Activated CD4-positive, CD25-positive, alpha-beta regulatory T cell treated with anti-CD3 and anti-CD28 coated beads, Interleukin-2, amount 50 U/mL, for 24 hours (primary cell): ENCODE measurements at regions not wholly inside any gene's neighbourhood (a gene's known extent, or its start where the extent isn't known, plus 50 kb on each side); places are given as distances from the start of the nearest gene placed in this dataset.
"Not testable (repeated sequence)": the region's sequence is repeated elsewhere in the genome, so short reads cannot be mapped to it uniquely, and the experiment has no call there.

Source experiments
- ATAC-seq, 2 donors: fragments of 150-1000 bp; cut with Tn5 transposase; one replicate each; pipeline ENCODE4 v1.10.0; 2021; ENCODE audit warnings: mild to moderate bottlenecking in 1 of 2, moderate library complexity in 1 of 2

DNA sequence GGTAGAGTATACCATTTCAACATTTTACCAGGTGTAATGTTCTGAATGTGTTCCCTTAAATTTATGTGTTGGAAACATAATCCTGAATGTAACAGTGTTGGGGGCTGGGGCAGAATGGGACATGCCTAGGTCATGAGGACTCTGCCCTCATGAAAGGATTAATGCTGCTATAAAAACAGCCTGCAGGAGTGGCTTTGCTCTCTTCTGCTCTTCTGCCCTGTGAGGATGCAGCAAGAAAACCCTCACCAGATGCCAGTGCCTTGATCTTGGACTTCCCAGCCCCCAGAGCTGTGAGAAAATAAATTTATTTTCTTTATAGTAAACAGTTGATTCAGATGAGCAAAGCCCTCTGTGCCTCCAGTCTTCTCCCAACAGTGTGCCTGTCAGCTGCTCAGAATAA, 326.0 kb upstream of the ONECUT1 start:
- ATAC-seq, result no peak

DNA sequence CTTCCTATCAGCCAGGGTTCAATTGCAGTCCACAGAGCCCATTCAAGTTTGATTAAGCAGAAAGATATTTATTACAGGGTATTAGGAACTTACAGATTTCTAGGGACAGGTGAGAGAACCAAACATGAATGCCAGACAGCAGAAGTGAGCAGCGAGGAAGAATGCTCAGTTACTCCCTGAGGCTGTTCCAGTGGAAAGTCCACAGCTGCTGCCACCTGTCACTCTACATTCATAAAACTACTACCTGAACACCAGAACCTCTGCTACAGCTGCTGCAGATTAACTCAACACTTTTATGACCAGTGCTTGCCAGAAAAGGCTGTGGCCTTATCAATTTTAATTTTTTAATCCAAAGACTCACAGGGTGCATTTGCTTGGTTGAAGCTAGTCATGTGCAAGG, 325.4 kb upstream of the ONECUT1 start:
- no peak for ATAC-seq

DNA sequence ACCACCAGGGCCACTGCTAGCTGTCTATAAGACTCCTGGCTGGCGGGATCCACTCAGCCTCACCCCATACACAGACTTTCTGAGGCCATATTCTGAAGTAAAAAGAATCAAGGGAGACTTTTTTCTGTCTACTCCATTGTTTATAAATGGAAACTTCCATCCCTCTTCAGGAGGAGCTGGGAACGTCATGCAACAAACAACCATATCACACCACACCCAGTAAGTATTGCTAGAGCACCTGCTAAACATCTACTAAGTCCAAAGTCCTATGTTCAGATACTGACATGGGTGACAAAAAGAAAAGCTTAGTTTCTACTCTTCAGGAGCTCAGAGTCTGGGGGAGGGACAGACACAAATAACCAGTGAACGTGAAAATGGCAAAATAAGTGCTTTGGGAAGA, 324.8 kb upstream of the ONECUT1 start:
- ATAC-seq, result no peak

DNA sequence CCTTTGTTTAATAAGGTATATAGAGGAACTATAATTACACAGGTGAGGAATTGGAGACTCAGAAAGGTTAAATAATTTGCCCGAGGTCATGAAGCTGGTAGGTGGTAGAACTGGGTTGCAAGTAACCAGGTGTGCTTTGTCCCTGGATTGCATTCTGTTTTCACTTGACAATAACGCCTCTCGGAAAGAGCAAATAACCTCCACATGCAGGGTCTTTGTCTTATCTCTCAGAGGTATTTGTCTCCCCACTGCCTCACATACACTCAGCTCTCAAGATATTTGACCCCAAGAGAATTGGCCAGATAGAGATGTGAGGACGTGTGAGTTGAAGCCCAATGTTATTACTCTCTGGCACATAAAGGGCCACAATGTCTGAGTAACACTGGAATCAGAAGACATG, 320.9 kb upstream of the ONECUT1 start:
- ATAC-seq, result no peak

DNA sequence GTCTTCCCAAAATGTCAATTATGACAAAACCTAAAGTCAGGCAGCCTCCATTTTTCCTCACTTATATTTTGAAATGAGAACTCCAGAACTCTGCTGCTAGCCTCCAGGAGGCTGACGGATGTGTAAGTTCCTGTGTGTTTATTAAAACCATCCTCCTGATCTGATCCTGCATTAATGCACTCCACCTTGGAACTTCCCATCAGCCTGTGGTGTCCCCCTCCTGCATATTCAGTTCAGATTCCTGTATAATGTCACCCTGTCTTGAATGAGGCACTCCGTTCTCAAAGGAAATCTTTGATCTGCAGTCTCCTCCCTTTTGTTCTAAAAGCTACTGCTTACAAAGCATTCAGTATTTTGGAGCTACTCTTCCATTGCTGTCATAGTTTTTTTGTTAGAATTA, 318.2 kb upstream of the ONECUT1 start:
- ATAC-seq, result no peak

DNA sequence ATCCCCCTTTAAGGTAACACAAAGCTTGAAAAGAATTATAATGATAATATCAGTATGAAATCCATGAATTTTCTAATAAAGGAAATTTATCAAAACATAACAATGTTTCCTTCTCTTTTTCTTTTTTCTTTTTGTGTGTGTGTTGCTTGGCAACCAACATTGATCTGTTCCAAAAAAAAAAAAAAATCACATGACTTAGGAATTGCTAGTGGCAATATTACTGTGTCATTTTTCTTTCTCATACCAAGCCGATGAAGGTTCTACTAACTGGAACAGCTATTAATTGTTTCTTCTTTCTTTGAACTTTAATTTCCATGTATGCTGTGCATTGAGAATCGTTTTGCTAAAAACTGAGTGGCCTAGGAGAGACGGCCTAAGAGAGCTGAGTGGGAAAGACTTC, 317.7 kb upstream of the ONECUT1 start:
- no peak for ATAC-seq

DNA sequence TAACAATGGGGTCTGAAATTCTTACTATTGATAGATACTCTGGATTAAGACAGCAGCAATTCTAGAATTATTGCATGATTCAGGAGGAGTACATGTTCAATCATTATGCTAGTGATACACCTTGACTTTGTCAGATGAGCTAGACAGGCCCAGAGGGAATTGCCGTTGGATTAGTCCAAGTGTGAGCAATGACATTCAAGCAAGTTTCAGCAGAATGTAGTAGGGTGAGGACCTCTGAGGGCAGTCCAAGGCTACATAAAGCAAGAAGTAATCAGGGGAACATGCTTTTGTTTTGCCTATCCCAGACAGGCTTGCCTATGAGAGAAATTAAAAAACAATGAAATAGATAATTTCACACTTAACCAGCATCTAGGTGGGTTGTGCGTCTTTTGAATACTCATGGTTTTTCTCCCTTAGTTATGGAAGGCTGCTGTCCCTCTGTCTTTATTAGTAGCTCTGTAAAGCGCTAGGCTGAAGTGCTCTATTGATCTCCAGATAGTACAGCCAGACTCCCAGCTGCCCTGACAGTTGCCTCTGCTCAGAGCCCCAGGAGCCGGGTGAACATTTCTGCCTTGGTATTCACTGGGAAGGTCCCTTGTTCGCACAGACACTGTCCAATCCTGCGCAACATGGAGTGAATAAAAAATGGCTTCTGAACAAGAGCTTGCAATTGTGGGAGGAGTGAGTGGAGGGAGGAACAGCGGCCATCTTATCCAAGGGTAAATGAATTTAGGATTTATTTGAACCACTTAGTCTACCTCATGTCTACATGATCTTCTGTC, 316.6 kb upstream of the ONECUT1 start:
- ATAC-seq, result no peak

DNA sequence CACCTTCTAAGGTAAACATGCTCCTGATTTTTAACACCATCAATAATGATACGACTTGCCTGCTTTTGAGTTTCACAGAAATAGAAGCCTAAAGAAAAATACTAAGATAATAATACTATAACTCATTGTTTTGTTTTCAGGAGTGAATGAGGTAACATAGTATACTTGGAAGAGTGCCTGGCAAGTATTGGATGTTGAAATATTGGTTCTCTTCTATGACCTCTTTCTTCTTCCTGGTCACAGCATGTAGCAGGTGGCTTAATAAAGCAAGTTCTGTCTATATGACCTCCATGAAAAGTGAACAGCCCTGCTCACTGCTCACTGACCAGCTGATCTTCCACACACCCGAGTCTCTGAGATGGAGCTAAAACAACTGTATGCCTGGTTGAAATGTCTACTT, 312.3 kb upstream of the ONECUT1 start:
- ATAC-seq, result no peak

DNA sequence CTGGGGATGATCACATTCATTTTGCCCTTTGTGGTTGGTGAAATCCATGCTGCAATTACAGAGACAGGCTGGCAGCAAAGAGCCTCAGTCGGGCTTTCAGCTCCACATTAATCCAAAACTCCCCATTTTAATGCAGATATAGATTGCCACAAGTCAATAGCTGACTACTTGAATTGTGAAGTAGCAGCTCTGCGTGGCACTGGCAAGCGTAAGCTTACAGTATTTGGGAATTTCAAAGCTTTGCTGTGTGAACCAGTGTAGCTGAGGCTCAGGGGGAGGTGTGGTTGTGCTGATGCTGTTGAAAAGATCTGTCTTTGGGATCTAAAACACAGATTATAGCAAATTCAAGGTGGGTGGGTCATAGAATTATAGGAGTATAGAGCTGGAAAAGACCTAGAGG, 290.3 kb upstream of the ONECUT1 start:
- ATAC-seq, result no peak

DNA sequence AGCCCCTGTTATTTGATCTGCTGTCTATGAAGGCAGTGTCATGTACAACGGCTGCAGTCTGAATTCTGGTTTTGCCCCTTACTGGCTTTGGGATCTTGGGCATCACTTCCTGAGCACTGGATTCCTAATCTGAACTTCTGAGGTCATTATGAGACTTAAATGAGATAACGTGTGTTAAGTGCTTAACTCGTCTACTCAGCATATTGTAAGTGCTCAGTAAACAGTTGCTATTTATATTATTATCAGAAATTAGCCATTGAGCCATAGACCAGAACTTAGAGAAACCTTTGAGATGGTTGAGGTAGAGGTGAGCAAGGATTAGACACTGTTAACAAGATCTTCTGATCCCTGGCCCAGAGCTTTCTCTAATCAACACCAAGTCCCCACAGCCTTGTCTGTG, 284.1 kb upstream of the ONECUT1 start:
- ATAC-seq, result no peak

DNA sequence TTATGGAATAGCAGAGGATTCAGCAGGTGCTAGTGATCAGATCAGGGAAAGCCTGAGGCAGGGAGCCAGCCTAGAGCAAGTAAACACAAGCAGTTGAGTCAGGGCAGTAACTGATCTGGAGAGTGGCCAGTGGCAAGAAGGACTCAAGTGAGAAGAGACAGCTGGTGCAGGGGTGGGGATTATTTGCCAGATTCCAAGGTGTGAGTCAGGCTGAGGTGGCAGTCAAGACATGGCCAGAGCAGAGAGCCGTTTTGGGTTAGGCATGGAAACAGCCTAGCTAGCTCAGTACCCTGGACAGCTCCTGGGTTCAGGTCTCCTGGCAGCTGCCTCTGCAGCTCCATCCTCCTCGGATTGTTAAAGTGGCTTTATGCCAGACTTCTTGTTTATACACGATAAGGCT, 281.9 kb upstream of the ONECUT1 start:
- no peak for ATAC-seq

DNA sequence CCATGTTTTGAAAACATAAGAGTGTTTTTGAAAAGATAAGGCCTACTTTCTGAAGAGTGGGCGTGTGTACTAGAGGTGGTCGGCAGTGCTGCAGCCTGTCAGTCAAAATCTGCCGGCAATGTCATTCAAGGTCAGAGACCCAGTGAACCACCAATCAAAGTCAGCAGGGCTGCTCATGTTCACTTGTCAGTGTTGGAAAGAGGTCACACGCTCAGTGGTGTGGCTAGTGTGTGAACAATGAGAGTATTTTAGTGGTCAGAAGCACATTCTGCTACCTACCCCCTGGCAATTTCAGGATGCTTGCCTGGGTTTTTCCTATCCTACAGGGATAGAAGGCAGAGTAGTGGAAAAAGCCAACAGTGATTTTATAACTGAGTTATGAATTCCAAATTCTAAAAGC, 278.5 kb upstream of the ONECUT1 start:
- no peak for ATAC-seq

DNA sequence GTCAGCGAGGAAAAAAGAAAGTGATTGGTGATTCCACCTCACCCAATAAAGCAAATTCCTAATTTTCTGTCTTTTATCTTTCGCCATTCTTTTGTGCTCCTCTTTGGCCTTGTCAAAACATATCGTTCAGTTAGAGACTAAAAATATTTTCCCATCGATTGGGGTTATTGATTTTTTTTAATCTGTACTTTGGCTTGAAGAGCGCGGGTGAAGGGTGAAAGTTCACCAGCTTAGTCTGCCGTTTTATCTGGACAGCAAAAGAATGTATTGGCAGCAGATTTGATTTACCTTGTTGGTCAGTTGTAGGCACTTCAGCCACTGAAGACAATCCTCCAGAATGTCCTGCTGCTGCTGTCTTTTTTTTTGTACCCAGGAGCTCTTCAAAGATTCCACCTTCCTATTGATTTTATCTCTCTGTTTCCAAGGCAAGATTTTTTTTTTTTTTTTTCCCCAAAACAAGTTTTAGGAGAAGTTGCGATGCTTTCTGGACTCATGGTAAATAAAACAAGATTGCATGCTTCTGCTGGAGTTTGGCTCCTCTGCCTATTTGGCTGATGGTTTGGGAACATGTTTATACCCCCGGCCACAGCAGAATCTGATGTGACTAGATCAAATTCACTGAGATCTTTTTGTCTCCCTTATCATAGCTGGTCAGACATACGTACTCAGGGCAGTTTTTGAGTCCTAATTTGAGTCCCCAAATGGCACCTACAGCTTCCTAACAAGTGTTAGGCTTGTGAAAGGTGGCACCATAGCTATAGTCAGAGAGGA, 269.3 kb upstream of the ONECUT1 start:
- no peak for ATAC-seq

DNA sequence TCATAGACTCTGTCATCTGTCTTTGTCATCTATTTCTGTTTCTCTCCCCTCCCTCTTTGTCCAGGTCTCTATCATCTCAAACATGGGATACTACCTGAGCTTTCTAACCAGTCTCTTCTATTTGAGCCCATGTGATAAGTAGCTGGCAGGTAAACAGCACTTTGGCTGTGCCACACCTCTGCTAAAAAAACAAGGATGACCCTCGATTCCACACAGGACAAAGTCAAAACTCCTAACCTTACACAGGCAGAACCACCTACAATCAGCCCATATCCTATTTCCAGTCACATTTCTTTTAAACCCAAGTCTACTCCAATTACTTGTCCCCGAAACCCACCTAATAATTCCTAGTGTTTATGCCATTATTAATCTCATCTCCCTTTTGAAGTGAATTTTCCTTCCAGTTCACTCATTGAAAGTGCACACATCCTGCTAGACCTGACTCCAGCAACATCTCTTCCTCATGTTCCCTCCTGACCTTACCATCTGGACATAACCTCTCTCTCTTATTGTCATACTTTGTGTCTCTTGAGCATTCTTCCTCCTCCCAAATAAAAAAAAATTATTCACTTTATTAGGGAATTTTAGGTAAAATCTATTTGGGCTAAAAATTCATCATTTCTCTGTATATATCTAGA, 256.1 kb upstream of the ONECUT1 start:
- ATAC-seq, result no peak

DNA sequence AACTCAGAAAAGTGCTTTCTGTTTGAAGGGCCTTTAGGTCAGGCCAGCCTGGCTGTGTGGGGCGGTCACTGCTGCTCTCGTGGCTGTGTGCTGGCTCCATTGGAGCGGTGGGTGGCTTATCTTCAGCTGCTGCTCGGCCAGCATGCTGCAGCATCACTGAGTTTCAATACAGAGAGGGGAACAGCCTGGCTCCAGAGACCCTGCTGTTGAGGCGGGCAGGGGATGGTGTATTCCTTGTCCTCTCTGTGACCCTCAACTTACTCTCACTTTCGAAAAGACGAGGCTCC, 248.5 kb upstream of the ONECUT1 start:
- no peak for ATAC-seq

DNA sequence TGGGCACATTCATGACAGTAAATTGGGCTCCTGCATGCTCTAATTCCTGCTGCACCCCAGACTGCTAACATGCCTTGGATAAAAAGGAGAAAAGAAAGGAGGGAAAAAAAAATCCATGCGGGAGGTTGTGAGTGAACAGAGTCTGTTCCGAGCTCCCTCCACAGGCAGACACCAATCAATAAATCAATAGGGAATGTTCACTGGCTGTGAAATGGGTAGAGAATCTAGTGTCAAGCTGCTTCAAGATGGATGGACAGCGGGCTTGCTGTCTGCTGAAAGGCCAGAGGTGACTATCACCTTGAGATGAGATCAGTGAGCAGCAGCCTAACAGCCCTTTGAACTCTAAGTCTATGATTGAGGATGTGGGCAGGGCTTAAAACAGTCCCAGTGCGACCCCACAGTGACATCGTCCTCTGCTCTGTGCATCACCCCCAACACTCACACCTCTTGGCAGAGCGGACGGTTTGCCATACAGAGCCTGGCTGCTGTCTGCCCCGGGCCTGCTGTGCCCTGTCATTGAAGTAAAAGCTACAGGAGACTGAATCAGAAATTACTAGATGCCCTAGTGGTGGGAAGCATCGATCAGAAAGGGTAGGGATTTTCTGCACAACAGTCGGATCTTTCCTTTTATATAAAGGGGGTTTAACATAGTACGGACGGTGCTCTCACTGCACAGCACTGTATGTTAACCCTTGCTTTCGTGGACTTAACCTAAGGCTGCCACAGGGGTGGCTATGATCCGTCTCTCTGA, 247.9 kb upstream of the ONECUT1 start:
- ATAC-seq, result no peak

DNA sequence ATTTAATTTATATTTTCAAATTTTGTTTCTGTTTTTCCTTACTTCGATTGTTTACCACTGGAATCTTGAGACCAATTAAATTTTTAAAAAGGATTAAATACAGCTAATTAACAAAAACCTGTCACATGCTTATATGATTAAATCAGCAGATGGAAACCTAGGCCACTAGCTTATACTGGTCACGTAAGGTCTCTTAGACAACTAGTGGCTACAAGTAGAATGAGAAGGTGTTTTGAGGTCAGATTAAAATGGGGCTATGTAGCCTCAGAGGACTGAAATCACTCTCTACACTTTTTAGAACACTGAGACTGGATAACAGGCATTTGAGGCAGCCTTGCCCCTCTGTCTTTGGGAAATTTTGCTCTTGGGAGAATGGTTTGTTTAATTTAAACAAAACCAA, 246.5 kb upstream of the ONECUT1 start:
- no peak for ATAC-seq

DNA sequence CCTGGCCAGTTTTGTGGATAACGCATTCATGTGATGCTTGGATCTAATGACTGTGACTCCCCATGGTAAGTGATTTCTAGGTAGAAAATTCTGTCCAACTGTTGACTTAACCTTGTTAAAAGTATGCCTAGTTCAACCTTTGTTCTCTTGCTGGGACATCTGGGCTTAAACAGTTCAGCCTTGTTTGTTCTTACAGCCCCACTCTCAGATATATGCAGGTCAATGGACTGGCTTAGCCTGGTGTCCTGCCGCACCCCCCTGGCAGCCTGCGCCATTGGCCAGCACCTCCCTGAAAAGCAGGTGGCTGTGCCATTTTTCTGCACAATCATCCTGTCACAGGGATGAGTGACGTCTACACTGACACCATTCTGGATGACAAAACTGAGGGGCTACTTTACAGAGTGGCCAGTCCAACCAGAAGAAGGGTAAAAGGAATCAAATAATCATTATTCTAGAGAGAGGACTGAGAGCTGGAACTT, 244.7 kb upstream of the ONECUT1 start:
- no peak for ATAC-seq

DNA sequence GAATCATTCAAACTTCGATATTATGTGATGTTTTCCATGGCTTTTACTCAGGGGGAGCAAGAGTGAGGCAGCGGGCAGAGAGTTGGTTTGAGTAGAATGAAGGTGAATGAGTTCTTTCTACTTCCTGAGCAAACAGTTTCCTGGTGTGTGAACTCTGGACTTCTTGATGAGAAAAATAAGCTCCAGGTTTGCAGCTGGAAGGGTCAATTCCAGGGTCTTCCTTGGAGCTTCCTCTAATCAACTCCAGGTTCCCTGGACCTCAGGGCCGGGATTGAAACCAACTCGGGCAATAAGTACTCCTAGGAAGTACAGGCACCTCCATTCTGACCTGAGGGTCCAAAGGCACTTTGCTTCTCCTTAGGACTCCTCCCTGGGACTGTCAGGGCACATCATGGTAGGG, 243.6 kb upstream of the ONECUT1 start:
- ATAC-seq, result no peak

DNA sequence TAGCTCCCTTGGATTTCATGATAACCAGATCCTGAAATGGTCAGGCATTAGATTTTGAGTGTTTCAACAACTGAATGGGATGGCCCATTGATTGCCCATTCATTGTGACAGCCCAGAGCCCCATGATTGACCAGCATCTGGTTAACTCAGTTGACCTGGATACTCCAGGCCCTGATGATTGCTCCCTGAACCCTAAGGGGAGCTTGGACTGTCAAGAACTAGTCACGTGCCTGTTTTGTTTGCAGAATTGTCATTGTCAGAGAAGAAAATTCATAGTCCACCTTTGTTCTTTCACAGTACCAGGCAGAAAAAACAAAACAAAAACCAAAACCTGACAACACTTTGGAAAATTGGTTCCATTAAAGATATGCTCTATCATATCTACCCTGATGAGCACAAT, 241.3 kb upstream of the ONECUT1 start:
- no peak for ATAC-seq

DNA sequence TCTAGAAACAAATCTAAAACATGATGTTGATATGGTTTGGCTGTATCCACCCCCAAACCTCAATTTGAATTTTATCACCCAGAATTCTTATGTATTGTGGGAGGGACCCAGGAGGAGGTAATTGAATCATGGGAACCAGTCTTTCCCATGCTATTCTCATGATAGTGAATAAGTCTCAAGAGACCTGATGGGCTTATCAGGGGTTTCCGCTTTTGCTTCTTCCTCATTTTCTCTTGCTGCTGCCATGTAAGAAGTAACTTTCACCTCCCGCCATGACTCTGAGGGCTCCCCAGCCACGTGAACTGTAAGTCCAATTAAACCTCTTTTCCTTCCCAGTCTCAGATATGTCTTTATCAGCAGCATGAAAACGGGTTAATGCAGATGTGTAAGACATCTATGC, 232.7 kb upstream of the ONECUT1 start:
- no peak for ATAC-seq

DNA sequence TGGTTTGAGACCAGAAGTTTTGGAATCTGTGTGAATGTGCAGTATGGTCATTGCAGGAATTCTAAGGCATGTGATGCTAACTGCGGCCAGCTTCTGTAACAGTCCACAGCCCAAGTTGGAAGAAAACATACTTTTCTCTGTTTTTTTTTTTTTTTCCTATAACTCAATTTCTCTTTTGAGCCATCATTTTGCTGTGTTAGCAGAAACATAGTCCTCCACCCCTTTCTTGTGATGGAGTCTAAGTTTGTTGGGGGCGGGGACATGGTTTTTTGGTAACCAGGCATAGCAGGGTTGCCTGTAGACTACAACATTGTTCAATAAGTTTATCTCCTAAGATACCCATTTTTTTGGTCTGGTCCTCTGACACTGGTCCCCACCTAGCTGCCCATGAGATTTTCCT, 223.2 kb upstream of the ONECUT1 start:
- ATAC-seq, result no peak

DNA sequence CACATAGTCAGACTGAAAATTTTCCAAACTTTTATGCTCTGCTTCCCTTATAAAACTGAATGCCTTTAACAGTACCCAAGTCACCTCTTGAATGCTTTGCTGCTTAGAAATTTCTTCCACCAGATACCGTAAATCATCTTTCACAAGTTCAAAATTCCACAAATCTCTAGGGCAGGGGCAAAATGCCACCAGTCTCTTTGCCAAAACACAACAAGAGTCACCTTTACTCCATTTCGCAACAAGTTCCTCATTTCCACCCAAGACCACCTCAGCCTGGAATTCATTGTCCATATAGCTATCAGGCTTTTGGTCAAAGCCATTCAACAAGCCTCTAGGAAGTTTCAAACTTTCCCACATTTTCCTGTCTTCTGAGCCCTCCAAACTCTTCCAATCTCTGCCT, 221.6 kb upstream of the ONECUT1 start:
- ATAC-seq, result not testable (repeated sequence)
